Calu3 (cell line): ENCODE measurements at regions not wholly inside any gene's neighbourhood (a gene's known extent, or its start where the extent isn't known, plus 50 kb on each side); places are given as distances from the start of the nearest gene placed in this dataset.

Experiments
- BruUV-seq: library from RNA; stranded (reverse); fragments of 400-500 nt; replicated peaks from 2 replicates; lab custom pipeline; 2021; lab: Mats Ljungman, UMichigan
- CTCF ChIA-PET: fragments of 300-600 bp; sonication (Branson Sonifier 250); formaldehyde crosslinking; loops from one replicate; lab custom pipeline; 2022; ENCODE audit warnings: antibody characterized with exemption; lab: Charles Lee
- DNase-seq: peaks from one replicate; pipeline ENCODE4 v3.0.0; 2022
- H3K27ac Mint-ChIP-seq: one replicate; pipeline ENCODE4 v1.8.0; 2022; ENCODE audit warnings: mixed read lengths; ENCODE audit not compliant: unreplicated experiment
- H3K27me3 Mint-ChIP-seq: one replicate; pipeline ENCODE4 v1.8.0; 2022; ENCODE audit warnings: mixed read lengths; ENCODE audit not compliant: unreplicated experiment
- H3K36me3 Mint-ChIP-seq: one replicate; pipeline ENCODE4 v1.8.0; 2022; ENCODE audit warnings: mild to moderate bottlenecking, moderate library complexity, mixed read lengths; ENCODE audit not compliant: insufficient read depth, unreplicated experiment
- H3K4me1 Mint-ChIP-seq: one replicate; pipeline ENCODE4 v1.8.0; 2022; ENCODE audit warnings: mild to moderate bottlenecking, low read depth, mixed read lengths; ENCODE audit not compliant: unreplicated experiment
- H3K4me3 Mint-ChIP-seq: one replicate; pipeline ENCODE4 v1.8.0; 2022; ENCODE audit warnings: mild to moderate bottlenecking, low read depth, moderate library complexity, mixed read lengths; ENCODE audit not compliant: unreplicated experiment
- H3K9me3 Mint-ChIP-seq: one replicate; pipeline ENCODE4 v1.8.0; 2022; ENCODE audit warnings: low read depth, mixed read lengths; ENCODE audit not compliant: unreplicated experiment
- CTCF ChIP-seq: fragments of 200-600 bp; IDR thresholded peaks from one replicate; pipeline ENCODE4 v1.8.0; 2022; ENCODE audit warnings: antibody characterized with exemption; ENCODE audit not compliant: unreplicated experiment
- intact Hi-C: fragments of 100-400 bp; cut with micrococcal nuclease; formaldehyde crosslinking; loops from one replicate; pipeline ENCODE4 v1.10.0; 2022; ENCODE audit not compliant: unreplicated experiment

GRCh38 chr1:31116022-31116421, 50.5 kb upstream of the PUM1 start:
- H3K36me3 Mint-ChIP-seq, result peaks cover 4% of the 10 kb centered on the region

More at GRCh38 chr1:31116022-31116421, 50.5 kb upstream of the PUM1 start:
- Mint-ChIP-seq H3K4me3 (no peak overlapping the region), H3K4me1 (peaks cover 6% of the 10 kb centered on the region), H3K27me3 (peaks cover 19% of the 10 kb centered on the region), H3K9me3 (no peaks in the 10 kb centered on the region), H3K27ac (no peak overlapping the region)
- no peak for TF ChIP-seq CTCF
- no TSS peak for BruUV-seq
- intact Hi-C loops, result no loop called here
- CTCF ChIA-PET, result no interaction called here
- no peak for DNase-seq
